ENCODE measurements at regions not wholly inside any gene's neighbourhood (a gene's known extent, or its start where the extent isn't known, plus 50 kb on each side); places are given as distances from the start of the nearest gene placed in this dataset.

DNA sequence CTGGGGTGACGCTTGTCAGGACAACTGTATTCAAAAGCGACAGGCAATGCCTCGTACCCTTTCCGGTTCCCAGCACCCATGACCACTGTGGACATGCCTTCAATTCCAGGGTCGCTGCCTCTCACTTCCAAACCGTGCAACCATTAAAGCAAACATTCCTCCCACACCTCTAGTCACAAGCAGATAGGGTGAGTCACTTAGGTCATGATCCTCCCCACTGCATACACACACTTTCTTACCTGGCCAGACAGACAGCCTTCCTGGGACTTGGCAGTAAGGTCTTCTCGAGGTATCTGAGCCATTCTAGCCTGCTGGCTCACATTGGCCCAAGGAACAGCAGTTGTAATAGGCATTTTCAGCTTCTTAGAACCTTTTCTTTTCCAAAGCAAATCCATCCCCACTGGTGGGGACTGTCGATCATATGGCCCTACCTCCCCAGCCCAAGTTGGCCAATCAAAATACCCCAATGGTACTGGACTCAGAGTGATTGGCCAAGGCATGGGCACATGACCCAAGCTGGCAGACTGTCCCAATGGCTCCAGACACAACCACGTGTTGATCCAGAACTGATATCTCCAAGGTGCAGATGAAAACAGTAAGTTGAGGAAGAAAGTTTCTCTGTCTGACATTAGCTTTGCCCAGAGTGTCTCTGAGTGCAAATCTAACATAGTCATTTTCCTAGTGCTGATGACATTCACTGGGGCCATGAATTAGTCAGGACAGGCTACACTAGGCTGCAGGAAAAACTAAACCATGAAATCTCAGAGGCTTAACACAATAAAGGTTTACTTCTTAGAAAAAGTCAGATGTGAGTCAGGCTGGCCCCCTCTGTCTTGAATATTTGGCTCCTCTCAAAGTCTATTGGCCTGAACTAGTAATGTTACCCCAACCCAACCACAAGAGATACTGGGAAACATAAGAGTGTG, 113.8 kb downstream of the RRAGC start:
- POLR2A ChIA-PET = no interaction called here
- peak; percentile 72 for ATAC-seq

DNA sequence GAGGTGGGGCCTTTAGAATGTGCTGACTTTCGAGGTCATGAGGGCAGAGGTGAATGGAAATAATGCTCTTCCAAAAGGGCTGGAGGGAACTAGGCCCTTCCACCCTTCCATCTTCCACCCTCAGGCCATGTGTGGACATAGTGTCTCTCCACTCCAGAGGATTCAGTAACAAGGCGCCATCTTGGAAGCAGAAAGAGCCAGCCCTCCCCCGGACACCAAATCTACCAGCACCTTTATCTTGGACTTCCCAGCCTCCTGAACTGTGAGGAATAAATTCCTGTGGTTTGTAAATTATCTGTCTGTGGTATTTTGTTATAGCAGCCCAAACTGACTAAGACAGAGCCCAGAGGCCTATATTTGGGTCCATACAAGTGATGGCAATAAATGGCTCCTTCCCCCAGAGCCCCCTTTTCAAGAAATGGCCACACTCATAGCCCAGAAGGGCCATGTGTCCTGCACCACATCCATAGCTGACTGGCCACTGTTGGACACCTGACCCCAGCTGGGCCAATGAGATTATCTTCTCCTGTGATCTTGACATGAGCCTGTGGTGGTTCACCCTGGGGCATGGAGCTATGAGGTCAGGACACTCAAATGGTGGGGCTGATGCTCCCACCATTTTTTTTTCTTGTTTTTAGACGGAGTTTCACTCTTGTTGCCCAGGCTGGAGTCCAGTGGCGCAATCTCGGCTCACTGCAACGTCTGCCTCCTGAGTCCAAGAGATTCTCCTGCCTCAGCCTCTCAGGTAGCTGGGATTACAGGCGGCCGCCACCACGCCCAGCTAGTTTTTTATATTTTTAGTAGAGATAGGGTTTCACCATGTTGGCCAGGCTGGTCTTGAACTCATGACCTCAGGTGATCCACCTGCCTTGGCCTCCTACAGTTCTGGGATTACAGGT, 114.9 kb downstream of the RRAGC start:
- H3K36me3 ChIP-seq (ENCODE audit: control insufficient read depth in 1 of 2, insufficient read depth in 2 of 2, low read length in 2 of 2) = no peaks in the 10 kb centered on the region
- intact Hi-C loops (cut with micrococcal nuclease) = no loop called here
- no peaks in the 10 kb centered on the region for H3K79me2 ChIP-seq (ENCODE audit: insufficient read depth, low read length)
- RAD21 ChIA-PET (ENCODE audit: low non-redundant PET in 1 of 2, low total read pairs in 2 of 2, uncharacterized antibody in 2 of 2, unreplicated experiment in 2 of 2) = no interaction called here
- H3K9me2 ChIP-seq (ENCODE audit: insufficient read depth) = no peaks in the 10 kb centered on the region
- H4K20me1 ChIP-seq (ENCODE audit: insufficient read depth) = no peaks in the 10 kb centered on the region
- no peak overlapping the region for H3K9ac ChIP-seq (ENCODE audit: low read length)
- no peak for DNase-seq (ENCODE audit: low read depth, low spot score)
- no peak for ATAC-seq
- no peak overlapping the region for H2AFZ ChIP-seq (ENCODE audit: low read depth, low read length, poor library complexity, severe bottlenecking)
- H3K4me2 ChIP-seq (ENCODE audit: low read length) = no peak overlapping the region
- no peak overlapping the region for H3K4me3 ChIP-seq (replicated peaks in 1 of 2; ENCODE audit: low read depth in 1 of 2, low read length in 2 of 2)
- POLR2A ChIA-PET = no interaction called here
- H3K27ac ChIP-seq (ENCODE audit: low read depth, low read length) = no peak overlapping the region
- H3K4me1 ChIP-seq (ENCODE audit: control insufficient read depth in 1 of 2, insufficient read depth in 2 of 2, low read length in 2 of 2) = peaks cover 5 to 9% of the 10 kb centered on the region in 2 experiments; a peak in 1 of 4 replicates
- no TSS peak for BruUV-seq (replicated peaks)
- no peaks in the 10 kb centered on the region for H3K27me3 ChIP-seq (ENCODE audit: insufficient read depth, low read length)
- H3K9me3 ChIP-seq (ENCODE audit: control insufficient read depth in 1 of 2, insufficient read depth in 1 of 2, low read depth in 1 of 2, low read length in 2 of 2) = no peaks in the 10 kb centered on the region
- TF ChIP-seq, protein P1, sequence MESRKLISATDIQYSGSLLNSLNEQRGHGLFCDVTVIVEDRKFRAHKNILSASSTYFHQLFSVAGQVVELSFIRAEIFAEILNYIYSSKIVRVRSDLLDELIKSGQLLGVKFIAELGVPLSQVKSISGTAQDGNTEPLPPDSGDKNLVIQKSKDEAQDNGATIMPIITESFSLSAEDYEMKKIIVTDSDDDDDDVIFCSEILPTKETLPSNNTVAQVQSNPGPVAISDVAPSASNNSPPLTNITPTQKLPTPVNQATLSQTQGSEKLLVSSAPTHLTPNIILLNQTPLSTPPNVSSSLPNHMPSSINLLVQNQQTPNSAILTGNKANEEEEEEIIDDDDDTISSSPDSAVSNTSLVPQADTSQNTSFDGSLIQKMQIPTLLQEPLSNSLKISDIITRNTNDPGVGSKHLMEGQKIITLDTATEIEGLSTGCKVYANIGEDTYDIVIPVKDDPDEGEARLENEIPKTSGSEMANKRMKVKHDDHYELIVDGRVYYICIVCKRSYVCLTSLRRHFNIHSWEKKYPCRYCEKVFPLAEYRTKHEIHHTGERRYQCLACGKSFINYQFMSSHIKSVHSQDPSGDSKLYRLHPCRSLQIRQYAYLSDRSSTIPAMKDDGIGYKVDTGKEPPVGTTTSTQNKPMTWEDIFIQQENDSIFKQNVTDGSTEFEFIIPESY (IDR thresholded peaks at IDR 0.05; ENCODE audit: extremely low read depth, insufficient replicate concordance, low read length) = no peak
- TF ChIP-seq POLR2AphosphoS5 (IDR thresholded peaks at IDR 0.05; ENCODE audit: low read depth, low read length) (no peak), ELF1 (IDR thresholded peaks at IDR 0.05; ENCODE audit: borderline replicate concordance, low read depth) (no peak), SP1 (IDR thresholded peaks at IDR 0.05; ENCODE audit: low read depth) (no peak), EGR1 (IDR thresholded peaks at IDR 0.05; ENCODE audit: low read depth) (no peak)
- TF ChIP-seq, protein P2, sequence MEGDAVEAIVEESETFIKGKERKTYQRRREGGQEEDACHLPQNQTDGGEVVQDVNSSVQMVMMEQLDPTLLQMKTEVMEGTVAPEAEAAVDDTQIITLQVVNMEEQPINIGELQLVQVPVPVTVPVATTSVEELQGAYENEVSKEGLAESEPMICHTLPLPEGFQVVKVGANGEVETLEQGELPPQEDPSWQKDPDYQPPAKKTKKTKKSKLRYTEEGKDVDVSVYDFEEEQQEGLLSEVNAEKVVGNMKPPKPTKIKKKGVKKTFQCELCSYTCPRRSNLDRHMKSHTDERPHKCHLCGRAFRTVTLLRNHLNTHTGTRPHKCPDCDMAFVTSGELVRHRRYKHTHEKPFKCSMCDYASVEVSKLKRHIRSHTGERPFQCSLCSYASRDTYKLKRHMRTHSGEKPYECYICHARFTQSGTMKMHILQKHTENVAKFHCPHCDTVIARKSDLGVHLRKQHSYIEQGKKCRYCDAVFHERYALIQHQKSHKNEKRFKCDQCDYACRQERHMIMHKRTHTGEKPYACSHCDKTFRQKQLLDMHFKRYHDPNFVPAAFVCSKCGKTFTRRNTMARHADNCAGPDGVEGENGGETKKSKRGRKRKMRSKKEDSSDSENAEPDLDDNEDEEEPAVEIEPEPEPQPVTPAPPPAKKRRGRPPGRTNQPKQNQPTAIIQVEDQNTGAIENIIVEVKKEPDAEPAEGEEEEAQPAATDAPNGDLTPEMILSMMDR (IDR thresholded peaks at IDR 0.05 in 2 of 3, conservative IDR thresholded peaks at IDR 0.05 in 1 of 3; ENCODE audit: borderline replicate concordance in 1 of 3, insufficient read depth in 1 of 3, low read depth in 2 of 3, low read length in 2 of 3) = no peak
- CTCF ChIA-PET = no interaction called here

More for the DNA sequence above, 113.8 kb downstream of the RRAGC start:
- H3K4me3 ChIP-seq (replicated peaks in 1 of 2; ENCODE audit: low read depth in 1 of 2, low read length in 2 of 2) = no peak overlapping the region
- no peaks in the 10 kb centered on the region for H3K27me3 ChIP-seq (ENCODE audit: insufficient read depth, low read length)
- no peaks in the 10 kb centered on the region for H3K9me2 ChIP-seq (ENCODE audit: insufficient read depth)
- CTCF ChIA-PET = no interaction called here
- RAD21 ChIA-PET (ENCODE audit: low non-redundant PET in 1 of 2, low total read pairs in 2 of 2, uncharacterized antibody in 2 of 2, unreplicated experiment in 2 of 2) = no interaction called here
- BruUV-seq (replicated peaks) = no TSS peak
- H3K9ac ChIP-seq (ENCODE audit: low read length) = no peak overlapping the region
- H4K20me1 ChIP-seq (ENCODE audit: insufficient read depth) = no peaks in the 10 kb centered on the region
- H3K36me3 ChIP-seq (ENCODE audit: control insufficient read depth in 1 of 2, insufficient read depth in 2 of 2, low read length in 2 of 2) = no peaks in the 10 kb centered on the region
- intact Hi-C loops (cut with micrococcal nuclease) = no loop called here
- H3K4me2 ChIP-seq (ENCODE audit: low read length) = peak overlapping the region; percentile 5; the same call in 1 of the 2 replicates
- DNase-seq (ENCODE audit: low read depth, low spot score) = no peak
- no peaks in the 10 kb centered on the region for H3K9me3 ChIP-seq (ENCODE audit: control insufficient read depth in 1 of 2, insufficient read depth in 1 of 2, low read depth in 1 of 2, low read length in 2 of 2)
- TF ChIP-seq JUND (IDR thresholded peaks at IDR 0.05) (no peak), ZFX (IDR thresholded peaks at IDR 0.05) (no peak), SIN3A (IDR thresholded peaks at IDR 0.05; ENCODE audit: low read depth) (no peak), ELF1 (IDR thresholded peaks at IDR 0.05; ENCODE audit: borderline replicate concordance, low read depth) (no peak)
- no peak overlapping the region for H2AFZ ChIP-seq (ENCODE audit: low read depth, low read length, poor library complexity, severe bottlenecking)
- no peak overlapping the region for H3K27ac ChIP-seq (ENCODE audit: low read depth, low read length)
- no peaks in the 10 kb centered on the region for H3K79me2 ChIP-seq (ENCODE audit: insufficient read depth, low read length)
- H3K4me1 ChIP-seq (ENCODE audit: control insufficient read depth in 1 of 2, insufficient read depth in 2 of 2, low read length in 2 of 2) = peaks cover 5 to 9% of the 10 kb centered on the region in 2 experiments; a peak in 1 of 4 replicates
